HEK293T (cell line): ENCODE measurements at regions not wholly inside any gene's neighbourhood (a gene's known extent, or its start where the extent isn't known, plus 50 kb on each side); places are given as distances from the start of the nearest gene placed in this dataset.

Experiments used
- ARNT ChIP-seq: fragments of 450-650 bp; IDR thresholded peaks from 2 replicates; pipeline ENCODE4 v1.6.1; 2017; ENCODE audit warnings: mild to moderate bottlenecking
- BHLHE40 ChIP-seq: fragments of 450-650 bp; IDR thresholded peaks from 2 replicates; pipeline ENCODE4 v1.6.1; 2016; ENCODE audit warnings: mild to moderate bottlenecking, moderate library complexity, borderline replicate concordance
- CTBP1 ChIP-seq: fragments of 450-650 bp; IDR thresholded peaks from 2 replicates; pipeline ENCODE4 v1.6.1; 2016; ENCODE audit warnings: borderline replicate concordance
- FOXA1 ChIP-seq: fragments of 450-650 bp; IDR thresholded peaks from 2 replicates; pipeline ENCODE4 v1.6.1; 2016; ENCODE audit warnings: mild to moderate bottlenecking
- FOXM1 ChIP-seq: fragments of 450-650 bp; IDR thresholded peaks from 2 replicates; pipeline ENCODE4 v1.6.1; 2017; ENCODE audit warnings: mild to moderate bottlenecking, borderline replicate concordance
- HDGF ChIP-seq: fragments of 450-650 bp; IDR thresholded peaks from 2 replicates; pipeline ENCODE4 v1.6.1; 2017; ENCODE audit warnings: antibody characterized with exemption, borderline replicate concordance
- LEF1 ChIP-seq: fragments of 450-650 bp; IDR thresholded peaks from 2 replicates; pipeline ENCODE4 v1.6.1; 2017; ENCODE audit warnings: mild to moderate bottlenecking, borderline replicate concordance
- NFRKB ChIP-seq: fragments of 450-650 bp; IDR thresholded peaks from 2 replicates; pipeline ENCODE4 v1.6.1; 2016; ENCODE audit warnings: mild to moderate bottlenecking, moderate library complexity
- SP1 ChIP-seq: fragments of 450-650 bp; IDR thresholded peaks from 2 replicates; pipeline ENCODE4 v1.6.1; 2017
- TARDBP ChIP-seq: fragments of 450-650 bp; IDR thresholded peaks from 2 replicates; pipeline ENCODE4 v1.6.1; 2016
- ZNF384 ChIP-seq: fragments of 450-650 bp; IDR thresholded peaks from 2 replicates; pipeline ENCODE4 v1.6.1; 2016
- TF ChIP-seq, protein P1 (sequence below): fragments of 450-650 bp; IDR thresholded peaks from 2 replicates; pipeline ENCODE4 v1.6.1; 2016

DNA sequence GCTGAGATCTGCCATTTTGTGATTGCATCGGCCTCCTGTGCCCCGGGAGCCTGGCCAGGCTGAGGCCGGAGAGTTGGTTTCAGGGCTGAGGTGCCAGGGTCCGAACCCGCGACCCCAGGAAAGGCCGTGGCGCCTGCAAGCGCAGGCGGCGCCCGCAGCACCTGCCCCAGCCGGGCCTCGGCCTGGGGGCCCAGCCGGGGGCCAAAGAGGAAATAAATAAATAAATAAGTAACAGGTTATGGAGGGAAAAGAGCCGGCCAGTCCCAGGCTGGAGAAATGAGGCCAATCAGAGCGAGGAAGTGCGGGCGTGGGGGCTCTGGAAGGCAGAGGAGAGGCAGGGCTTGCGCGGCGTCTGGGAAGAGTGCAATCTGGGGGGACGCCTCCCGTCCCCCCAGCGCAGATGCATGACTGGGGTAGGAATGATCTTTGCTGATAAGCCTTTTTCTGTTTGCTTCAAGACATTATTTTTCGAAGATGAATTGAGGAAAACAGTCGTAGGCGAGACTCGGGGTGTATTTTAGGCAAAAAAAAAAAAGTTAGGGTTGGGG lies 145.6 kb upstream of the ZNF536 start:
- TF ChIP-seq NFRKB: no peak
- TF ChIP-seq FOXA1: no peak
- TF ChIP-seq SP1: no peak
- peak; percentile 49; the same call in 1 of the 2 replicates for TF ChIP-seq FOXM1
- TF ChIP-seq TARDBP: no peak
- no peak for TF ChIP-seq CTBP1
- no peak for TF ChIP-seq HDGF
- no peak for TF ChIP-seq ARNT
- no peak for TF ChIP-seq ZNF384
- no peak for TF ChIP-seq LEF1
- TF ChIP-seq, protein P1, sequence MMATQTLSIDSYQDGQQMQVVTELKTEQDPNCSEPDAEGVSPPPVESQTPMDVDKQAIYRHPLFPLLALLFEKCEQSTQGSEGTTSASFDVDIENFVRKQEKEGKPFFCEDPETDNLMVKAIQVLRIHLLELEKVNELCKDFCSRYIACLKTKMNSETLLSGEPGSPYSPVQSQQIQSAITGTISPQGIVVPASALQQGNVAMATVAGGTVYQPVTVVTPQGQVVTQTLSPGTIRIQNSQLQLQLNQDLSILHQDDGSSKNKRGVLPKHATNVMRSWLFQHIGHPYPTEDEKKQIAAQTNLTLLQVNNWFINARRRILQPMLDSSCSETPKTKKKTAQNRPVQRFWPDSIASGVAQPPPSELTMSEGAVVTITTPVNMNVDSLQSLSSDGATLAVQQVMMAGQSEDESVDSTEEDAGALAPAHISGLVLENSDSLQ: no peak
- no peak for TF ChIP-seq BHLHE40
